Duodenal mucosa (tissue), 2 donors: ENCODE measurements at regions not wholly inside any gene's neighbourhood (a gene's known extent, or its start where the extent isn't known, plus 50 kb on each side); places are given as distances from the start of the nearest gene placed in this dataset.

Source experiments
- H3K27ac ChIP-seq: one replicate; pipeline ENCODE4 v1.7.0; 2013; ENCODE audit warnings: low read depth, low read length
- H3K27me3 ChIP-seq, 2 donors: one replicate each; pipeline ENCODE4 v1.7.0; 2013; ENCODE audit warnings: low read length in 2 of 2, control low read depth in 1 of 2; ENCODE audit not compliant: insufficient read depth in 2 of 2, control insufficient read depth in 1 of 2
- H3K36me3 ChIP-seq, 2 donors: one replicate each; pipeline ENCODE4 v1.7.0; 2013; ENCODE audit warnings: low read length in 2 of 2, control low read depth in 1 of 2; ENCODE audit not compliant: insufficient read depth in 2 of 2, control insufficient read depth in 1 of 2
- H3K4me1 ChIP-seq, 2 donors: one replicate each; pipeline ENCODE4 v1.7.0; 2013; ENCODE audit warnings: low read length in 2 of 2, control low read depth in 1 of 2; ENCODE audit not compliant: insufficient read depth in 2 of 2, control insufficient read depth in 1 of 2
- H3K4me3 ChIP-seq, 2 donors: one replicate each; pipeline ENCODE4 v1.7.0; 2013; ENCODE audit warnings: low read length in 2 of 2, low read depth in 1 of 2
- H3K9ac ChIP-seq, 2 donors: one replicate each; pipeline ENCODE4 v1.7.0; 2013; ENCODE audit warnings: low read length in 2 of 2, low read depth in 1 of 2
- H3K9me3 ChIP-seq, 2 donors: one replicate each; pipeline ENCODE4 v1.7.0; 2013; ENCODE audit warnings: low read length in 2 of 2, control low read depth in 1 of 2; ENCODE audit not compliant: control insufficient read depth in 1 of 2

- Histone ChIP-seq H3K4me3 (no peak overlapping the region), H3K36me3 (no peaks in the 10 kb centered on the region), H3K9me3 (no peaks in the 10 kb centered on the region), H3K27ac (no peak overlapping the region), H3K4me1 (no peaks in the 10 kb centered on the region), H3K9ac (no peak overlapping the region), H3K27me3 (no peaks in the 10 kb centered on the region)
These were observed 362.8 kb upstream of the FOXK1 start for GRCh38 chr7:4319280-4319679.

GRCh38 chr7:4325732-4326131 is 356.4 kb upstream of the FOXK1 start:
- Histone ChIP-seq H3K4me3 (no peak overlapping the region), H3K27ac (no peak overlapping the region), H3K9ac (no peak overlapping the region), H3K27me3 (no peaks in the 10 kb centered on the region), H3K4me1 (no peaks in the 10 kb centered on the region), H3K36me3 (no peaks in the 10 kb centered on the region), H3K9me3 (no peaks in the 10 kb centered on the region)

GRCh38 chr7:4331711-4332110 is 350.4 kb upstream of the FOXK1 start:
- H3K9me3 ChIP-seq, result no peaks in the 10 kb centered on the region
- H3K27ac ChIP-seq, result no peak overlapping the region
- no peaks in the 10 kb centered on the region for H3K36me3 ChIP-seq
- no peaks in the 10 kb centered on the region for H3K27me3 ChIP-seq
- no peak overlapping the region for H3K4me3 ChIP-seq
- H3K4me1 ChIP-seq, result no peaks in the 10 kb centered on the region
- no peak overlapping the region for H3K9ac ChIP-seq

- H3K9ac ChIP-seq, result no peak overlapping the region
- no peaks in the 10 kb centered on the region for H3K4me1 ChIP-seq
These were observed 343.5 kb upstream of the FOXK1 start for GRCh38 chr7:4338556-4338955.

GRCh38 chr7:4343272-4344247 is 338.5 kb upstream of the FOXK1 start:
- H3K9ac ChIP-seq, result no peak overlapping the region
- H3K36me3 ChIP-seq, result no peaks in the 10 kb centered on the region
- H3K9me3 ChIP-seq, result no peaks in the 10 kb centered on the region
- H3K27me3 ChIP-seq, result no peaks in the 10 kb centered on the region
- H3K4me1 ChIP-seq, result no peaks in the 10 kb centered on the region
- no peak overlapping the region for H3K27ac ChIP-seq
- H3K4me3 ChIP-seq, result no peak overlapping the region

More at GRCh38 chr7:4338556-4338955, 343.5 kb upstream of the FOXK1 start:
- Histone ChIP-seq H3K27ac (no peak overlapping the region), H3K27me3 (no peaks in the 10 kb centered on the region), H3K36me3 (no peaks in the 10 kb centered on the region), H3K9me3 (no peaks in the 10 kb centered on the region), H3K4me3 (no peak overlapping the region)

GRCh38 chr7:4345004-4345403 is 337.1 kb upstream of the FOXK1 start:
- Histone ChIP-seq H3K27me3 (no peaks in the 10 kb centered on the region), H3K36me3 (no peaks in the 10 kb centered on the region), H3K4me3 (no peak overlapping the region), H3K9me3 (no peaks in the 10 kb centered on the region), H3K27ac (no peak overlapping the region), H3K4me1 (no peaks in the 10 kb centered on the region), H3K9ac (no peak overlapping the region)

GRCh38 chr7:4352069-4352468 is 330.0 kb upstream of the FOXK1 start:
- Histone ChIP-seq H3K9me3 (no peaks in the 10 kb centered on the region), H3K27ac (no peak overlapping the region)

GRCh38 chr7:4361774-4362173 is 320.3 kb upstream of the FOXK1 start:
- H3K9me3 ChIP-seq, result no peaks in the 10 kb centered on the region
- H3K9ac ChIP-seq, result no peak overlapping the region
- no peaks in the 10 kb centered on the region for H3K4me1 ChIP-seq
- H3K27ac ChIP-seq, result no peak overlapping the region
- H3K36me3 ChIP-seq, result no peaks in the 10 kb centered on the region
- H3K27me3 ChIP-seq, result no peaks in the 10 kb centered on the region
- H3K4me3 ChIP-seq, result no peak overlapping the region

More at GRCh38 chr7:4352069-4352468, 330.0 kb upstream of the FOXK1 start:
- Histone ChIP-seq H3K27me3 (no peaks in the 10 kb centered on the region), H3K4me1 (no peaks in the 10 kb centered on the region), H3K4me3 (no peak overlapping the region), H3K9ac (no peak overlapping the region), H3K36me3 (no peaks in the 10 kb centered on the region)

- Histone ChIP-seq H3K4me1 (no peaks in the 10 kb centered on the region), H3K9ac (no peak overlapping the region), H3K9me3 (peaks cover 7% of the 10 kb centered on the region in 2 donors), H3K36me3 (no peaks in the 10 kb centered on the region), H3K27ac (no peak overlapping the region), H3K27me3 (no peaks in the 10 kb centered on the region), H3K4me3 (no peak overlapping the region)
These were observed 298.5 kb upstream of the FOXK1 start for GRCh38 chr7:4383584-4383983.

GRCh38 chr7:4386190-4386589 is 295.9 kb upstream of the FOXK1 start:
- peaks cover 0 to 2% of the 10 kb centered on the region in 2 donors for H3K9me3 ChIP-seq
- H3K27me3 ChIP-seq, result no peaks in the 10 kb centered on the region
- H3K9ac ChIP-seq, result no peak overlapping the region
- H3K4me3 ChIP-seq, result no peak overlapping the region
- no peak overlapping the region for H3K27ac ChIP-seq
- H3K36me3 ChIP-seq, result no peaks in the 10 kb centered on the region
- H3K4me1 ChIP-seq, result no peaks in the 10 kb centered on the region
